ENCODE measurements at regions not wholly inside any gene's neighbourhood (a gene's known extent, or its start where the extent isn't known, plus 50 kb on each side); places are given as distances from the start of the nearest gene placed in this dataset.

DNA sequence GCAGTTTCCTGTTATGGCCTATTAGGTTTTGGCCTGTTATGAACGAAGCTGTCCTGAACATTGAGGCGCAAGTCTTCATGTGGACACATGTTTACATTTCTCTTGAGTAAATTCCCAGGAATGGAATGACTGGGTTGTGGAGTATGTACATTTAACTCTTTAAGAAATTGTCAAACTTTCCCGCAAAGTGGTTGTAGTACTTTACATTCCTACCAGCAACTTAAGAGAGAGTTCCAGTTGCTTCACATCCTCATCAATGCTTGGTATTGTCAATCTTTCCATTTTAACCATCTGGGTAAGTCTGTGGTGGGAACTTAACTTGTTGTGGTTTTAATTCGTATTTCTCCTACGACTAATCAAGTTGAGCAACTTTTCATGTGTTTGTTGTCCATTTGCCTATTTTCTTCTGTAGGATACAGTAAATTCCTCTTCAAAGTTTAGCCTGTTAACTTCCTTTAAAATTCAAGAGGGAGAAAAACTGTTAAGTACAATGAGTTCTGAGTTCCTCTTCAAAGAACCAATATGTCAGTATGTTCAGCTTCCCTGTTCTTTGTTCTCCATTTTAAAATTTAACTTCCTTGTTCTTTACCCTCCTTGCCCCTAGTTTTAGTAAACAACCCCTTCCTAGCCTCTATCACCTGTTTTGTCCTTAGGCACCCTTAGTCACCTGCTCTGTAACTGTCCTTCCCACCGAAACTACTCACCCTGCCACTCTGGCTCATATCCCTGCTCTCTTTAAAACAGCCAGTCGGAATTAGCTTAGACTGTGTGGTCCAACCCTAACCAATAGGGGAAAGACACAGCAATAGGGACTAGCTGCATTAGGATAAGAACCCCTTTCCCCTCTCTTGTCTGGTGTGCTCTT lies 74.0 kb downstream of the FAM241B start:
- no peaks in the 10 kb centered on the region for H3K4me1 ChIP-seq (ENCODE audit: control insufficient read depth in 2 of 2, insufficient read depth in 2 of 2, low read length in 2 of 2)
- peaks cover 0 to 4% (median 2%) of the 10 kb centered on the region in 4 experiments for H3K27me3 ChIP-seq (replicated peaks in 1 of 4; ENCODE audit: control extremely low read depth in 1 of 4, control insufficient read depth in 3 of 4, insufficient read depth in 4 of 4, low read length in 3 of 4)
- no peak overlapping the region for H3K4me3 Mint-ChIP-seq
- no peak overlapping the region for H2AFZ ChIP-seq (ENCODE audit: insufficient read depth, low read depth, low read length, poor library complexity, severe bottlenecking)
- peaks cover 4% of the 10 kb centered on the region for H3K9me3 Mint-ChIP-seq (ENCODE audit: insufficient read depth)
- H3K27me3 Mint-ChIP-seq = peaks cover 24% of the 10 kb centered on the region
- H3K4me2 ChIP-seq (replicated peaks; ENCODE audit: low read depth, low read length, poor library complexity, severe bottlenecking) = no peak overlapping the region
- H3K4me3 ChIP-seq (ENCODE audit: control extremely low read depth in 1 of 5, extremely low read depth in 1 of 5, insufficient read depth in 1 of 5, low read depth in 2 of 5, low read length in 4 of 5) = no peak overlapping the region
- DNase-seq (no peak), ATAC-seq (ENCODE audit: low read depth) (no peak)
- H3K27ac Mint-ChIP-seq = no peak overlapping the region
- H3K9ac ChIP-seq (ENCODE audit: low read length) = no peak overlapping the region
- H3K27ac ChIP-seq (ENCODE audit: low read length in 2 of 2) = no peak overlapping the region
- POLR2A ChIA-PET = no interaction called here
- H3K4me1 Mint-ChIP-seq = no peaks in the 10 kb centered on the region
- no peaks in the 10 kb centered on the region for H3K36me3 ChIP-seq (replicated peaks in 1 of 2; ENCODE audit: control extremely low read depth in 1 of 2, control insufficient read depth in 1 of 2, extremely low read depth in 1 of 2, insufficient read depth in 2 of 2, low read length in 1 of 2)
- H3K79me2 ChIP-seq (ENCODE audit: control insufficient read depth, insufficient read depth, low read length) = no peaks in the 10 kb centered on the region
- 83% methylated on average over 1 of the region's 7 CpGs for WGBS (ENCODE audit: insufficient coverage)
- peaks cover 0 to 4% (median 2%) of the 10 kb centered on the region in 3 donors for H3K9me3 ChIP-seq (ENCODE audit: control extremely low read depth in 1 of 3, control insufficient read depth in 2 of 3, insufficient read depth in 1 of 3, low read length in 2 of 3)
- intact Hi-C loops (cut with micrococcal nuclease) = no loop called here
- H4K20me1 ChIP-seq (ENCODE audit: control insufficient read depth, insufficient read depth, low read length, poor library complexity, severe bottlenecking) = no peaks in the 10 kb centered on the region
- TF ChIP-seq, protein P1, sequence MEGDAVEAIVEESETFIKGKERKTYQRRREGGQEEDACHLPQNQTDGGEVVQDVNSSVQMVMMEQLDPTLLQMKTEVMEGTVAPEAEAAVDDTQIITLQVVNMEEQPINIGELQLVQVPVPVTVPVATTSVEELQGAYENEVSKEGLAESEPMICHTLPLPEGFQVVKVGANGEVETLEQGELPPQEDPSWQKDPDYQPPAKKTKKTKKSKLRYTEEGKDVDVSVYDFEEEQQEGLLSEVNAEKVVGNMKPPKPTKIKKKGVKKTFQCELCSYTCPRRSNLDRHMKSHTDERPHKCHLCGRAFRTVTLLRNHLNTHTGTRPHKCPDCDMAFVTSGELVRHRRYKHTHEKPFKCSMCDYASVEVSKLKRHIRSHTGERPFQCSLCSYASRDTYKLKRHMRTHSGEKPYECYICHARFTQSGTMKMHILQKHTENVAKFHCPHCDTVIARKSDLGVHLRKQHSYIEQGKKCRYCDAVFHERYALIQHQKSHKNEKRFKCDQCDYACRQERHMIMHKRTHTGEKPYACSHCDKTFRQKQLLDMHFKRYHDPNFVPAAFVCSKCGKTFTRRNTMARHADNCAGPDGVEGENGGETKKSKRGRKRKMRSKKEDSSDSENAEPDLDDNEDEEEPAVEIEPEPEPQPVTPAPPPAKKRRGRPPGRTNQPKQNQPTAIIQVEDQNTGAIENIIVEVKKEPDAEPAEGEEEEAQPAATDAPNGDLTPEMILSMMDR (IDR thresholded peaks at IDR 0.05) = no peak
- no peak for TF ChIP-seq EZH2 (IDR thresholded peaks at IDR 0.05; ENCODE audit: borderline replicate concordance, insufficient read depth, low read depth, low read length, poor library complexity, severe bottlenecking)
- CTCF ChIA-PET = no interaction called here

DNA sequence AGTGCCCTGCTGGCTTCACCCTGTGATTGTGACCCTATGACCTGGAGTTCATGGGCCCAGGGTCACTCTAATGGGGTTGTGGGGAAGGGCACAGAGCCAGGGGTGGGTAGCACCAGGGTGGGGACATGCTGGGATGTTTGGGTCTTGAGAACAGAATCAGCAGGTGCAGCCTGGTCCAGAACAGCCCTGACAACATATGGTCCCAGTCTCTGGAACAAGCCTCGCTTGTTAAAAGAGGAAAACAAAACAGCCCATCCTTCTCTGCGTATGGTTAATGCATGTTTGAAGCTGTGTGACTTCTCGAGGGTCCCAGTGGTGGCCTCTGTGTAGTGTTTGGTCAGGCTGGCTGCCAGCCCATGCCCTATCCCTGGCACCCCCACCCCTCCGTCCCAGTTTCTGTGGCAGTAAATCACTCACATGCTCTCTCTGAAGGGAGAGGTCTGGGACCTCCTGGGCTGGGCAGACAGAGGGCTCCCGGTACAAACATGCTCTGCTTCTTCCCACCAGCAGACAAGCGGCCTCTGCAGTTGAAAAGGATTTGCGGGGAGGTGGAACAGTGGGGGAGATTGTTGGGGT lies 79.4 kb downstream of the FAM241B start:
- WGBS (ENCODE audit: insufficient coverage) = 88% methylated on average over 4 of the region's 7 CpGs
- DNase-seq (no peak), ATAC-seq (ENCODE audit: low read depth) (no peak)
- Histone ChIP-seq H3K9me3 (ENCODE audit: control extremely low read depth in 1 of 3, control insufficient read depth in 2 of 3, insufficient read depth in 1 of 3, low read length in 2 of 3) (peaks cover 0 to 1% (median under 1%) of the 10 kb centered on the region in 3 donors), H3K4me1 (ENCODE audit: control insufficient read depth in 2 of 2, insufficient read depth in 2 of 2, low read length in 2 of 2) (no peaks in the 10 kb centered on the region), H3K4me2 (replicated peaks; ENCODE audit: low read depth, low read length, poor library complexity, severe bottlenecking) (no peak overlapping the region), H3K27me3 (replicated peaks in 1 of 4; ENCODE audit: control extremely low read depth in 1 of 4, control insufficient read depth in 3 of 4, insufficient read depth in 4 of 4, low read length in 3 of 4) (peaks cover 0 to 13% (median 0%) of the 10 kb centered on the region in 4 experiments), H3K27ac (ENCODE audit: low read length in 2 of 2) (no peak overlapping the region), H3K4me3 (ENCODE audit: control extremely low read depth in 1 of 5, extremely low read depth in 1 of 5, insufficient read depth in 1 of 5, low read depth in 2 of 5, low read length in 4 of 5) (no peak overlapping the region), H3K36me3 (replicated peaks in 1 of 2; ENCODE audit: control extremely low read depth in 1 of 2, control insufficient read depth in 1 of 2, extremely low read depth in 1 of 2, insufficient read depth in 2 of 2, low read length in 1 of 2) (no peaks in the 10 kb centered on the region), H2AFZ (ENCODE audit: insufficient read depth, low read depth, low read length, poor library complexity, severe bottlenecking) (no peak overlapping the region), H3K9ac (ENCODE audit: low read length) (no peak overlapping the region), H3K79me2 (ENCODE audit: control insufficient read depth, insufficient read depth, low read length) (no peaks in the 10 kb centered on the region), H4K20me1 (ENCODE audit: control insufficient read depth, insufficient read depth, low read length, poor library complexity, severe bottlenecking) (no peaks in the 10 kb centered on the region)
- TF ChIP-seq, protein P1 (IDR thresholded peaks at IDR 0.05) = no peak
- no peak for TF ChIP-seq EZH2 (IDR thresholded peaks at IDR 0.05; ENCODE audit: borderline replicate concordance, insufficient read depth, low read depth, low read length, poor library complexity, severe bottlenecking)
- Mint-ChIP-seq H3K27me3 (peaks cover 26% of the 10 kb centered on the region), H3K9me3 (ENCODE audit: insufficient read depth) (peaks cover 1% of the 10 kb centered on the region), H3K27ac (no peak overlapping the region), H3K4me3 (no peak overlapping the region), H3K4me1 (no peaks in the 10 kb centered on the region)
- intact Hi-C loops (cut with micrococcal nuclease) = no loop called here
- ChIA-PET POLR2A (no interaction called here), CTCF (no interaction called here)
